MCF 10A (cell line): ENCODE measurements at regions not wholly inside any gene's neighbourhood (a gene's known extent, or its start where the extent isn't known, plus 50 kb on each side); places are given as distances from the start of the nearest gene placed in this dataset.

Source experiments
- BruUV-seq: library from RNA; stranded (reverse); fragments of 400-500 nt; replicated peaks from 2 replicates; lab custom pipeline; 2021; lab: Mats Ljungman, UMichigan
- CTCF ChIA-PET: fragments of 300-600 bp; sonication (Branson Sonifier 250); formaldehyde crosslinking; extraction: SDS; loops from one replicate; lab custom pipeline; 2021; ENCODE audit warnings: antibody characterized with exemption, inconsistent platforms; lab: Yijun Ruan, JAX
- POLR2A ChIA-PET: fragments of 300-600, 350-650 bp; sonication (Branson Sonifier 250); formaldehyde crosslinking; extraction: SDS; loops from one replicate; lab custom pipeline; 2020; ENCODE audit warnings: antibody characterized with exemption, inconsistent platforms; lab: Yijun Ruan, JAX
- DNase-seq: peaks from one replicate; pipeline ENCODE4 v3.0.0-alpha.2; 2018; ENCODE audit not compliant: unreplicated experiment
- H3K27ac Mint-ChIP-seq: one replicate; pipeline ENCODE4 v1.8.0; 2022; ENCODE audit warnings: mild to moderate bottlenecking, low read depth, mixed read lengths; ENCODE audit not compliant: unreplicated experiment
- H3K27me3 Mint-ChIP-seq: one replicate; pipeline ENCODE4 v1.8.0; 2022; ENCODE audit warnings: mixed read lengths; ENCODE audit not compliant: insufficient read depth, unreplicated experiment
- H3K36me3 Mint-ChIP-seq: one replicate; pipeline ENCODE4 v1.8.0; 2022; ENCODE audit warnings: mild to moderate bottlenecking, moderate library complexity, mixed read lengths; ENCODE audit not compliant: insufficient read depth, unreplicated experiment
- H3K4me1 Mint-ChIP-seq: one replicate; pipeline ENCODE4 v1.8.0; 2022; ENCODE audit warnings: mixed read lengths; ENCODE audit not compliant: insufficient read depth, unreplicated experiment
- H3K4me3 Mint-ChIP-seq: one replicate; pipeline ENCODE4 v1.8.0; 2022; ENCODE audit warnings: mild to moderate bottlenecking, moderate library complexity, mixed read lengths; ENCODE audit not compliant: unreplicated experiment
- H3K9me3 Mint-ChIP-seq: one replicate; pipeline ENCODE4 v1.8.0; 2022; ENCODE audit warnings: mixed read lengths; ENCODE audit not compliant: unreplicated experiment
- CTCF ChIP-seq: fragments of 200-600 bp; IDR thresholded peaks from one replicate; pipeline ENCODE4 v1.8.0; 2022; ENCODE audit warnings: antibody characterized with exemption, mild to moderate bottlenecking; ENCODE audit not compliant: unreplicated experiment
- intact Hi-C: fragments of 100-400 bp; cut with micrococcal nuclease; formaldehyde crosslinking; loops from 2 replicates; pipeline ENCODE4 v1.14.1; 2022

- DNase-seq = peak; percentile 77
Measured at GRCh38 chr17:77602062-77602746, 356.3 kb upstream of the TNRC6C start.

DNA sequence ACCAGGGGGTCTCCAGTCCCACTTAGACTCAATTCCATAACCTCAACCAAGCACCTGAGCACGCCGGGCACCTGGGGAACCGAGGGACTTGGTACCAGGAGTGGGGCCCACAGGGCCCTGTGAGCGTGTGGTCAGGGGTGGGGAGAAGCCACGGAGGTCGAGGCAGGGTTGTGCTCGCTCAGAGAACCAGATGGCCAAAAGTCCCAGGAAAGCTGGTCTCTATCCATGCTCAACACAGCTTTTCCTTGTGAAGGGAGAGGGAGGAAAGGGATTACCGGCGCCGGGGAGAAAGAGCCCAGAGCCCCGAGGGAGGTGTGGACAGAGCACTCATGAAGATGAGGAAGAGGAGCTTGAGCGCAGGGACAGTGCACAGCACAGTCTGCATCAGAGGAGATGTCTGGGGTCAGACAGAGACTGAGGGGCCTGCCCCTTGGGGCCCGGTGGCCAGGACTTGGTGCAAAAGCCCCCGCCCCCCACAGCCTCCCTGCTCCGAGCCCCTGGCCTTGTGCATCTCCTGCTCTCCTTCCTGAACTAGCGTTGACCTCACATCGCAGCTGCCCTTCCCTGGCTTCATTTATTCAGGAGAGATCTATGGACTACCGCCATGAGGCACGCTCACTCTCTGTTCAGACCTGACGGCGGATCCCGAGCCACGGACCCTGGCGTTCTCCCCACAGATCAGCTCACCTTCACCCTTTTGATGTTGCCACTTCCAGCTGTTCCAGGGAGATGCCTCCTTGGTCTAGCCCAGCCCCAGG is 355.4 kb upstream of the TNRC6C start:
- Mint-ChIP-seq H3K4me3 (peak overlapping the region; percentile 67), H3K9me3 (no peaks in the 10 kb centered on the region), H3K27me3 (peaks cover 11% of the 10 kb centered on the region), H3K36me3 (no peaks in the 10 kb centered on the region), H3K4me1 (peaks cover 38% of the 10 kb centered on the region), H3K27ac (peak overlapping the region; percentile 98)
- CTCF ChIA-PET = interaction anchor here (0.6 to 0.9 kb wide), 3 partner anchors 152 to 416 kb away, joined by 3 to 4 read pairs (median 3); no protein-coding TSS in a partner anchor
- no peak for DNase-seq
- intact Hi-C loops = no loop called here
- TF ChIP-seq CTCF = no peak
- POLR2A ChIA-PET = interaction anchor here (0.6 to 0.8 kb wide), 2 partner anchors 307 to 437 kb away, joined by 3 read pairs; no protein-coding TSS in a partner anchor
- no TSS peak for BruUV-seq

More at GRCh38 chr17:77602062-77602746, 356.3 kb upstream of the TNRC6C start:
- ChIA-PET POLR2A (interaction anchor here (0.6 to 1.5 kb wide), 5 partner anchors 10 to 867 kb away, joined by 3 to 11 read pairs (median 3); no protein-coding TSS in a partner anchor), CTCF (interaction anchor here (0.5 to 0.7 kb wide), 2 partner anchors 14 to 81 kb away, joined by 3 to 4 read pairs; no protein-coding TSS in a partner anchor)
- no peaks in the 10 kb centered on the region for H3K36me3 Mint-ChIP-seq
- peaks cover 2% of the 10 kb centered on the region for H3K27me3 Mint-ChIP-seq
- H3K27ac Mint-ChIP-seq = peak overlapping the region; percentile 98
- H3K4me3 Mint-ChIP-seq = peak overlapping the region; percentile 67
- intact Hi-C loops = no loop called here
- no TSS peak for BruUV-seq
- peaks cover 31% of the 10 kb centered on the region for H3K4me1 Mint-ChIP-seq
- H3K9me3 Mint-ChIP-seq = no peaks in the 10 kb centered on the region
- TF ChIP-seq CTCF = no peak

DNA sequence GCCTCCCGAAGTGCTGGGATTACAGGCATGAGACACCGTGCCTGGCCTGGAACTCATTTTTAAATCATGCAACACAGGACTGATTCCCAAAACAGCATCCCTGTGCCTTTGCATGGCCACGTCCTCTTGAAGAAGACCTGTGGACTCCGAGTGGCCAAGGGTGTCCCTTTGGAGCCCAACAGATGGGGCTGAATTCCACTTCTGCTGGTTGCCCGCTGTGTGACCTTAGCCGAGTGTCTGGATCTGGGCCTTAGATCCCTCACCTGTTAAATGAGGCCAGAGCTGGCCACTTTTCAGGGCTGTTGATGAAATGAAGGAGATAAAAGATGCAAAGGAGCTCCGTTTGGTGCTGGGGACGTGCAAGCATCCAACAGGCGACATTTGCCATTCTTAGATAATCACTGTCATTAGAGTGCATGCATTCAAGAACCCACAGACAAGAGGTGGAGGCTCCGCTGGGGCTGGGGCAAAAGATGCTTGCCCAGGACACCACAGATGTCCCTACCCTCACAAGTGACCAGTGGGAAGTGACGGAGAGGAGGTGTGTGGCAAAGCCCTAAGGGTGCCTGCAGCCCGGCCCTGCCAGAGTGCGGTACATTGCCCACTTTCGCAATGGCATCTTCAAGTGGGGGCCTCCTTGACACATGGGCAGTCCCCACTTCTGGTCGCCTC is 354.1 kb upstream of the TNRC6C start:
- H3K9me3 Mint-ChIP-seq = no peaks in the 10 kb centered on the region
- no peak for DNase-seq
- TF ChIP-seq CTCF = no peak
- no peak overlapping the region for H3K27ac Mint-ChIP-seq
- BruUV-seq = no TSS peak
- H3K36me3 Mint-ChIP-seq = no peaks in the 10 kb centered on the region
- H3K4me3 Mint-ChIP-seq = no peak overlapping the region
- H3K27me3 Mint-ChIP-seq = peaks cover 16% of the 10 kb centered on the region
- intact Hi-C loops = no loop called here
- POLR2A ChIA-PET = interaction anchor here (0.8 kb wide), 2 partner anchors 29 to 63 kb away, joined by 3 read pairs; no protein-coding TSS in a partner anchor
- CTCF ChIA-PET = interaction anchor here (0.5 kb wide), 1 partner anchor 59 kb away, joined by 3 read pairs; no protein-coding TSS in a partner anchor
- peaks cover 38% of the 10 kb centered on the region for H3K4me1 Mint-ChIP-seq
